ENCODE measurements at regions not wholly inside any gene's neighbourhood (a gene's known extent, or its start where the extent isn't known, plus 50 kb on each side); places are given as distances from the start of the nearest gene placed in this dataset.

GRCh38 chr11:76275446-76275845, 69.1 kb upstream of the WNT11 start:
- TF ChIP-seq CTCF (conservative IDR thresholded peaks at IDR 0.05; ENCODE audit: low read length) = no peak
- TF ChIP-seq EZH2phosphoT487 (IDR thresholded peaks at IDR 0.05; ENCODE audit: borderline replicate concordance, low read depth, low read length) = no peak
